ENCODE measurements at regions not wholly inside any gene's neighbourhood (a gene's known extent, or its start where the extent isn't known, plus 50 kb on each side); places are given as distances from the start of the nearest gene placed in this dataset.

GRCh38 chr11:121770939-121771595 is 318.3 kb upstream of the SORL1-AS1 start:
- no peaks in the 10 kb centered on the region for H3K9me3 ChIP-seq

GRCh38 chr11:121769191-121769590 is 316.4 kb upstream of the SORL1-AS1 start:
- Histone ChIP-seq H3K9me3 (no peaks in the 10 kb centered on the region), H3K36me3 (no peaks in the 10 kb centered on the region), H3K27me3 (no peaks in the 10 kb centered on the region), H3K4me3 (ENCODE audit: low read depth, low read length) (no peak overlapping the region), H3K4me1 (no peaks in the 10 kb centered on the region)
- DNase-seq: no peak
- no peak for TF ChIP-seq CTCF (IDR thresholded peaks at IDR 0.05; ENCODE audit: low read depth, low read length)

More at GRCh38 chr11:121770939-121771595, 318.3 kb upstream of the SORL1-AS1 start:
- TF ChIP-seq CTCF (IDR thresholded peaks at IDR 0.05; ENCODE audit: low read depth, low read length): no peak
- no peaks in the 10 kb centered on the region for H3K36me3 ChIP-seq
- H3K4me3 ChIP-seq (ENCODE audit: low read depth, low read length): no peak overlapping the region
- DNase-seq: no peak
- no peaks in the 10 kb centered on the region for H3K27me3 ChIP-seq
- 0 out of 2 replicates have a peak, but pooled peaks cover under 1% of the 10 kb centered on the region for H3K4me1 ChIP-seq

- Histone ChIP-seq H3K36me3 (no peaks in the 10 kb centered on the region), H3K4me1 (peaks cover 15% of the 10 kb centered on the region), H3K9me3 (no peaks in the 10 kb centered on the region), H3K27me3 (no peaks in the 10 kb centered on the region), H3K4me3 (ENCODE audit: low read depth, low read length) (no peak overlapping the region)
- DNase-seq: no peak
- TF ChIP-seq CTCF (IDR thresholded peaks at IDR 0.05; ENCODE audit: low read depth, low read length): no peak
Measured at GRCh38 chr11:121767433-121767832, 314.7 kb upstream of the SORL1-AS1 start.

- Histone ChIP-seq H3K4me3 (ENCODE audit: low read depth, low read length) (no peak overlapping the region), H3K27me3 (no peaks in the 10 kb centered on the region), H3K4me1 (peaks cover 18% of the 10 kb centered on the region), H3K9me3 (no peaks in the 10 kb centered on the region), H3K36me3 (no peaks in the 10 kb centered on the region)
- no peak for DNase-seq
- no peak for TF ChIP-seq CTCF (IDR thresholded peaks at IDR 0.05; ENCODE audit: low read depth, low read length)
Measured at GRCh38 chr11:121766991-121767390, 314.2 kb upstream of the SORL1-AS1 start.

GRCh38 chr11:121766166-121766565 is 313.4 kb upstream of the SORL1-AS1 start:
- H3K9me3 ChIP-seq: no peaks in the 10 kb centered on the region

More at GRCh38 chr11:121766166-121766565, 313.4 kb upstream of the SORL1-AS1 start:
- no peak overlapping the region for H3K4me3 ChIP-seq (ENCODE audit: low read depth, low read length)
- DNase-seq: no peak
- peaks cover 26% of the 10 kb centered on the region for H3K4me1 ChIP-seq
- TF ChIP-seq CTCF (IDR thresholded peaks at IDR 0.05; ENCODE audit: low read depth, low read length): no peak
- H3K36me3 ChIP-seq: no peaks in the 10 kb centered on the region
- H3K27me3 ChIP-seq: no peaks in the 10 kb centered on the region
